NCI-H2196 (cell line): ENCODE measurements at regions not wholly inside any gene's neighbourhood (a gene's known extent, or its start where the extent isn't known, plus 50 kb on each side); places are given as distances from the start of the nearest gene placed in this dataset.
"Not testable (repeated sequence)": the region's sequence is repeated elsewhere in the genome, so short reads cannot be mapped to it uniquely, and the experiment has no call there.

Experiments
- DNase-seq: peaks from one replicate; lab custom pipeline; 2025; ENCODE audit not compliant: unreplicated experiment; lab: John Stamatoyannopoulos, UW

DNA sequence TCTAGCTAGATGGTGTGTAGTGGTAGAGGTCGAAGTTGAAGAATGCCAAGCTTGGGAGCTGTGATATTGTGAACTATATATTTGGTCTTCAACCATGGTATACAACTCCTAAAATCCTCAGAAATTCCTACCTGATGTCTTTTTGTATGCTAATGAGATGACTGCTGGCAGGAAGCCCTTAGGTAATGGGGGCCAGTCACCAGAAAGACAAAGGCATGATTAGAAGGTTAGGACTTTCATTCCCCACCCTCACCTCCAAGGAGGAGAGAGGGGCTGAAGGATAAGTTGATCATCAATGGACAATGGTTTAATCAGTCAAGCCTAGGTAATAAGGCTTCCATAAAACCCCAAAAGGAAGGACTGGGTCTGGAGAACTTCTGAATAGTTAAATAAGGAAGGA is 285.7 kb upstream of the POU5F2 start:
- no peak for DNase-seq

DNA sequence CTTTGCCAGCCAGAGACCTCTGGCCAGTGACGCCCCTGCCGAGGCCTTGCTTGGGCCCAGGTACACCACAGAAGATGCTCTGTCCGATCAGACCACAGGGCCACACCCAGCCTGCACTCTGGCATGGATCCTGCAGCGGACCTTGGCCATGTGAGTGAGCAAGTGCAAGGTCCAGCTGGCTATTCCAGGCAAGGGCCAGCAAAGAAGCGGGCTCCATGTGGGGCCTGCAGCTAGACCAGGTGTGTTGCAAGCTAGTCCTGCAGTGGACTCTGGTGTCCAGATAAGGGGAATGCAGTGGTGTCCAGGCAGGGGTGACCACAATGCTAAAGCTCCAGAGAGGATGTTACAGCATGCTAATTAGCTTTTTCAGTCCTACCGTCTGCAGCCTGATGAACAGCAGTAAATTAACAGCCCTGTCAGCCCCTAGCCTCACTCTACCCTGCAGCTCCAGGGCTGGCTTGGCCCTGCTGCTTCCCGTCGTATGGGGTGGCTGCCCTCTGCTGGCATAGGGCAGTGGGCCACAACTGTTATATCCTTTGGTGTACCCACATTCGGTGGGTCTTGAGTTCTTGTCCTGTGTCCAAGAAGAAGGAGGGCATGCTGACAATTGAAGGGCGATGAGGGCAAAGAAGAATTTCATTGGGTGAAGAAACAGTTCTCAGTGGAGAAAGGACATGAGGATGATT is 284.5 kb upstream of the POU5F2 start:
- no peak for DNase-seq

DNA sequence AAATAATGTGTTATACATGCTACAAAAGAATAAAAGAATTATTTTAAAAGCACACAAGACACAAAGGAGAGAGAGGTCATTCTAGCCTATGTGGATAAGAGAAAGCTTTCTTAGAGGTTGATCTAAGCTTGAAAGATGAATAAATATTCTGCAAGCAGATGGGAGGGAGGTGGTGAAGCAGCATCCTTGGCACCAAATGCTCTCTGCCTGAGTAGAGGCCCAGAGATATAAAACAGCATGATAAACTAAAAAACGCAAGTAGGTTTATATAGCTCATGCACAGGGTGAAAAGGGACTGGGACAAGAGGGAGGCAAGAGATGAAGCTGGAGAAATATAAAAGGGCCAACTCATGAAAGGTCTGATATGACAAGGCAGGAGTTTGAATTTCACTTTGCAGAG is 283.2 kb upstream of the POU5F2 start:
- no peak for DNase-seq

DNA sequence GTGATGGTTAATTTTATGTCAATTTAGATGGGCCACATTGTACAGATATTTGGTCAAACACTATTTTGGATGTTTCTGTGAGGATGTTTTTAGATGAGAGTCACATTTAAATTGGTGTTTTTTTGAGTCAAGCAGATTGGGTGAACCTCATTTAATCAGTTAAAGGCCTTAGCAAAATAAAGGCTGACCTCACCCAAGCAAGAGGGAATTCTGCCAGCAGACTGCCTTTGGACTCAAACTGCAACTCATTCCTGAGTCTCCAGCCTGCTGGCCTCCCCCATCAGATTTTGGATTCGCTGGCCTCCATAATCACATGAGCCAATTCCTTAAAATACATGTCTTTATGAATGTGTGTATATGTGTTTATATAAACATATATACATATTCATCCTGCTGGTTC is 282.7 kb upstream of the POU5F2 start:
- DNase-seq = no peak

DNA sequence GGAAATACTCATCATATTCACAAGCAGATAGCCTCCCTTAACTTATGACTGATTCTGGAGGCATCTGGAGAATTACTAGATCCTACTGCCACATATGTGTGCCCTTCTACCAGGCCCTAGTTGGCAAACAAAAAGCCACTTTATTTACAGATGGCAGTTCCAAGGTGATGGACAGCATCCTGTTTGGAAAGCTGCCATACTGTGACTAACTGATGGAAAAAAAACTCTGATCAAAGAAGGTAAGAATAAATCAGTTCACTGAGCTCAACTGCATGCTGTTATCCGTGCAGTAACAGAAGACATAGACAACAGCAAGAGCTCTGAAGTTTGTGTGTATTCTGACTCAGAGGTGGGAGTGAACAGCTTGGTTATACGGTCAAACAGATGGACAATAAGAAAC is 279.8 kb upstream of the POU5F2 start:
- DNase-seq = peak; percentile 11

DNA sequence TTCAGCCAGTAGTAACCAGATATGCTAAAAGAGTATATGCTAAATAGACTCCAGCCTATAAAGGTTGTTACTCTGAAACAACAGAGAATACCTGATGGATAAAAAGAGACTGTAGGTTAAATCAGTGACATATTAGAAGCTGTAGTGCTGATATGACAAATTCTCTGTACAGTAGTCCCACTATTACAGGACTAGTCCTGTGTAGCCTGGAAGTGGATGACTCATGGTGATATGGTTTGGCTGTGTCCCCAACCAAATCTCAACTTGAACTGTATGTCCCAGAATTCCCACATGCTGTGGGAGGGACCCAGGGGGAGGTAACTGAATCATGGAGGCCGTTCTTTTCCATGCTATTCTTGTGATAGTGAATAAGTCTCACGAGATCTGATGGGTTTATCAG is 276.2 kb upstream of the POU5F2 start:
- DNase-seq = no peak

DNA sequence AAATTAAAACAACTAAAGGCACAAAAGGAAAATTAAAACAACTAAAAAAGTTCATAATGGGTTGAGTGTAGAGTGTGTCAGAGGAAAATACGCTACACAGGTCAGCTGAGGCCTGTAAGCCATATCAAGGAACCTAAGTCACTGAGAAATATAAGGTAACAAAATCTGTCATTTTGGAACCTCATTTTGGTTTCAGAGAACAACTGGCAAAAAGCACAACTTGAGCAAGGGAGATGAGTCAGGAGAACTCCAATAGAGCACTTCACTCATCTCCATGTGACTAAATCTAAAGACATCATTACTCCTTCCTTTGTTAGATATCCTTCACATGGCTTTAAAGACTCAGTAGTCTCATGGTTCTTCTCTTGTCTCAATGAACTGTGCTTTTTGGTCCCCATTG is 269.4 kb upstream of the POU5F2 start:
- DNase-seq = no peak

DNA sequence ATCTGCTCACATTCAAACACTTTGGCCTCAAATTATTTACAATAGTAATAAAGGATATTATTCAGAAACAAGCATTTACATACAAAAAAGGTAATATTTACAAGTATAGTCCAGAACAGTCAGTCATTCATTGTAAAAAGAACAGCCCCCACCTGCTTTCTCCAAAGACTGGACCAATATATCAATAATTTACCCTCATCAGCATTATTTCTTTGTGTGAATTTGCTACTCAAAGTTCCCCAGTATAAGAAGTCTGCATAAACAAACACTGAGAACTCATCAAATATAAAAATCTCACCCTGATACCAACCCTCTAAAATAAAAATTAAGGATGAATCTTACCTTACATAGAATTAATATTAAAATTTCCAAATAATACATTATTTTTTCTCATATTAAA is 267.8 kb upstream of the POU5F2 start:
- no peak for DNase-seq

DNA sequence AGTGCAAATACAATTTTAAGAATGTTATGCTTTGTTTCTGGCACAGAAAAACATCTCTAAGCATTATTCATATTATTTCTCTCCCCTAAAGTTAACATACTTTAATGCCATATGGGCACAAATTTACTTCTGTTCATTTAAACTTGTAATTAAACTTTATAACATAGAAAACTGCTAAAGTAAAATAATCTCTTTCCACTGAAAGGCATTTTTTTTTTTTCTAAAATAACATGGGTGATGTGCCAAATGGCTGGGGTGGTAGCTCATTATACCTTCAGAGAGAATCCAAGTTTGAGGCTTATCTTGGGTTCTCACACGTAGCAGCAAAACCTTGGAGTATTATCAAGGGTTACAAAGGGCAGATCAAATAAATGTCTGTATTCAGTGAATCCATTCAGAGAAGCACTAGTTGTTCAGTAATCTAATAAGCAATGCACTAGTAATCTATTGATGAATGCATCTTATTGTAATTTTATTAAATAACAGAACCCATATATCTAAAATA is 257.6 kb upstream of the POU5F2 start:
- no peak for DNase-seq

DNA sequence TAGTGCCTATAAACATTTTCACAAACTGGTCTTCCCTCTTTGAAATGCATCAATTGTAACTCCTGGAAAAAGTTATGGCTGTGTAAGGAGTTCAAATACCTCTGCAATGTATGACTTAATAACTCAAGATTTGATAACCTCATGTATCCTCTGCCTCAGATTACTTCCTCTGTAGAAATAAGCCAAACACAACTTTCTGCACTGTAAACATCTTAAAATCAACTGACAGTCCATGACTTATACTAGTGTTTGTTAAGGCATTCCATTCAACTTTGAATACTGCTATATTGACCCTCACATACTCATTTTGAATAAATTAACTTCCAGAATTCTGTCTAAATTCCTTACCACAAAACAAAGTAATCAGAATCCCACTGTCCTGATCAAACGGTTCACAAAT is 256.2 kb upstream of the POU5F2 start:
- no peak for DNase-seq

DNA sequence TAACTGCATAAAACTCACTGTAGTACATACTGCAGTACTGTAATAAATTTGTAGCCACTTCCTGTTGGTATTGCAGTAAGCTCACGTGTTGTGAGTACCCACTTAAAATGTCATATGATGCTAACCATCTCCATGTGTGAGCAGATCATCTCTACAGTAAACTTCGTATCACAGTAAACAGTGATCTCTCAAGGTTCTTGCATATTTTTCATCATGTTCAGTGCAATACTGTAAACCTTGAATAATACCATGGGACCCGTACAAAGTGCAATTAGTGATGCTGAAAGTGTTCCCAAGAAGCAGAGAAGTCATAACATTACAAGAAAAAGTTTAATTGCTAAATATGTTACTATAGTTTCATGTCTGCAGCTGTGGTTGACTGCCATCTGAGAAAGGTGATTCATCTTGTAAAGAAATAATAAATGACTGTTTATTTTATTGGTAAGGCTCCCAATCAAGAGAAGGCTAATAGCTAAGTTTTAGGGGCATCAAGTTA is 253.8 kb upstream of the POU5F2 start:
- DNase-seq = no peak

DNA sequence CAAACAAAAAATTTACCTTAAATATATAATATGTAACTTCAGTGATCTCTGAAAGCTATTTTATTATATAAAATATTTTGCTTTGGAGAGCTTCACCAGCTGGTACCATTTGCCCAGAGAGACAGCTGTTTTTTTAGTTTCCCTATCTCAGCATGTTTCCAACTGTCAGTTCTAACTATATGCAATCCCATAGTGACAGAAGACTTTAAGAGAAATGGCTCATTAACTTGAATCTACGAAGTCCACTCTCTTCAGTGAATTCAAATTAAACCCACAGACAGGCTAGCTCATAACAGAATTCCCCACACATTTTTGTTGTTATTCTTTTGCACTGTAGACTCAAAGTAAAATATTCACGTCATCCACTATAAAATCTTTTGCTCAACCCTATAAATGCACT is 251.8 kb upstream of the POU5F2 start:
- no peak for DNase-seq

DNA sequence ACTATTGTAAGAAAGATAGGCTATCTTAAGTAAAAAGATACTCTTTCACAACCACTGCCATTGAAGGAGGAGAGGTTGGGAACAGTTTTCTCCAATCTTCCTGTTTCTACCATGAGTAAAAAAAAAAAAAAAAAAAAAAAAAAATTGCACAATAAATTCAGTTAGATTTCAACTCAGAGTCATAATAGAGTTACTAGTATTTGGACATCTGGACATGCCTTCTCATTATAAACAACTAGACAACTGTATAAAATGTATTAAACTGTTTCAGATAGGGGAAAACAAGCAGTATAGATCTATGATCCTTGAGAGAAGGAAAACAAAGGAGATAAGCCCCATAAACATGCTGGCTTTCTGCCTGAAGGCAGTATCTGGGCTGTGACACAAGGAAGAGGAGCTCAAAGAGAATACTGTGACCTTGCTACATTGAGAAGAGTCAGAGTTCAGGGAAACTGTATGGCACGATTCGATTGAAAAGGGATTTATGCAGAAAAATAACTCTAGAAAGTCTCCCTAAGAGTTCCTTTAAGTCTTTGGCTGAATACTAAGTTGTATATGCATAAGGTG is 249.2 kb upstream of the POU5F2 start:
- no peak for DNase-seq

DNA sequence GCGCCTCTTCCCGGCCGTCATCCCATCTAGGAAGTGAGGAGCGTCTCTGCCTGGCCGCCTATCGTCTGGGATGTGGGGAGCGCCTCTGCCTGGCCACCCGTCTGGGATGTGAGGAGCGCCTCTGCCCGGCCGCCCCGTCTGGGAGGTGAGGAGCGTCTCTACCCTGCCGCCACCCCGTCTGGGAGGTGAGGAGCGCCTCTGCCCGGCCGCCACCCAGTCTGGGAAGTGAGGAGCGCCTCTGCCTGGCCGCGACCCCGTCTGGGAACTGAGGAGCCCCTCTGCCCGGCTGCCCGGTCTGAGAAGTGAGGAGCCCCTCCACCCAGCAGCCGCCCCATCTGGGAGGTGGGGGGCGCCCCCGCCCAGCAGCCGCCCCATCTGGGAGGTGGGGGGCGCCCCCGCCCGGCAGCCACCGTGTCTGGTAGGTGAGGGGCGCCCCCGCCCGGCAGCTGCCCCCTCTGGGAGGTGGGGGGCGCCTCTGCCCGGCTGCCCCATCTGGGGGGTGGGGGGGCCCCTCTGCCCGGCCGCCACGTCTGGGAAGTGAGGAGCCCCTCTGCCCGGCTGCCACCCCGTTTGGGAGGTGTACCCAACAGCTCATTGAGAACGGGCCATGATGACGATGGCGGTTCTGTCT is 244.7 kb upstream of the POU5F2 start:
- not testable (repeated sequence) for DNase-seq

DNA sequence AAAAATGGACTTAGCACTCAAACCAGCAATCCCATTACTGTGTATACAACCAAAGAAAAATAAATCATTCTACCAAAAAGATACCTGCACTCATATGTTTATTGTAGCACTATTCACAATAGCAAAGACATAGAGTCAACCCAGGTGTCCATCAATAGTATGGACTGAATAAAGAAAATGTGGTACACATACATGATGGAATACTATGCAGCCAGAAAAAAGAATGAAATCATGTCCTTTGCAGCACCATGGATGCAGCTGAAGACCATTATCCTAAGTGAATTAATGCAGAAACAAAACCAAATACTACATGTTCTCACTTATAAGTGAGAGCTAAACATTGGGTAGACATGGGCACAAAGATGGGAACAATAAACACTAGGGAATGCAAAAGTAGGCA is 236.8 kb upstream of the POU5F2 start:
- no peak for DNase-seq

DNA sequence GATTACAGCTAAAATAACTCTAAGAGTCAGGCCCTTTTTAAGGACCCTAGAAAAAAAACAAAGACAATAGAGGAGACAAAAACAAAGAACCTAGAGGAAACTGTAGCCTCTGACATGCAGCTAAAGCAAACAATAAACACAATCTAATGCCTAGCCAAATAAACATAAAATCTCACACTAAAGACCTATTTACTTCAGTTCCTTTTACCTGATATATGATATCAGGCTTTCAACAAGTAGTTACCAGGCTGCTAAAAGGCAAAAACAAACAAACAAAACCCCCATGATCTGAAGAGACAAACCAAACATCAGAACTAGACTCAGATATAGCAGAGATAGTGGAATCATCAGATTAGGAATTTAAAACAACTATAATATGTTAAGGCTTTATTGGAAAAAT is 226.5 kb upstream of the POU5F2 start:
- DNase-seq = peak; percentile 27

DNA sequence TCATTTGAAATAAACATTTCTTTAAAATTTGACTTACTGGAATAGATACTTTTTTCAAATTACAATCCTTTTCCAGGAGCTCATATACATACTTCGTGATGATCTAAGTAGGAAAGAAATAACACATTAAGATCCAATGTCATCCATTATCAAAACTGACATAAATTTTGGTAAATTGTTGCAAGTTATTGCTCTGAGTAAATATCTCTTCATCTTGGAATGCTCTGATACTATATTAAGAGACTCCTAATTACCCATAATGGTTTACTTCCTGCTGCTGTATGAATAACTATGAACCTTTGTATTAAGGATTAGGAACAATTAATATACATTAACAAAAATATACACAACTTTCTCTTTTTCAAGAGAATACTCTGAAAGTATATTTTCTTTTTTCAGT is 223.0 kb upstream of the POU5F2 start:
- no peak for DNase-seq

DNA sequence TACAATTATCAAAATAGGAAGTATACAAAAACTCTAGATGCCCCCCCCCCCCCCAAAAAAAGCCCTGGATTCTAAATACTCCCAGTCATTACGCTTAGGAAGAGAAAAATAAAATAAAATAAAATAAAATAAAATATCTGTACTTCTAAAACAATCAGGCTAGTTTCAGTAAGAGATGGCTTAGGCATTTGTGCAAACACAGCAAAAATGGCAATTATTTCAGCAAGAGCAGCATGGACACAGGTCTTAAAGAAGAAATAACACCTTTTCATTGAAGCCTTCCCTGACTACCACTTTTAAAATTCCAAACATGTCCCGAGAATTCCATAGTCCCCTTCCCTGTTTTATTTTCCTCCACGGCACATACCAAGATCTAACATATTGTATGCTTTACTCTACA is 218.6 kb upstream of the POU5F2 start:
- no peak for DNase-seq

DNA sequence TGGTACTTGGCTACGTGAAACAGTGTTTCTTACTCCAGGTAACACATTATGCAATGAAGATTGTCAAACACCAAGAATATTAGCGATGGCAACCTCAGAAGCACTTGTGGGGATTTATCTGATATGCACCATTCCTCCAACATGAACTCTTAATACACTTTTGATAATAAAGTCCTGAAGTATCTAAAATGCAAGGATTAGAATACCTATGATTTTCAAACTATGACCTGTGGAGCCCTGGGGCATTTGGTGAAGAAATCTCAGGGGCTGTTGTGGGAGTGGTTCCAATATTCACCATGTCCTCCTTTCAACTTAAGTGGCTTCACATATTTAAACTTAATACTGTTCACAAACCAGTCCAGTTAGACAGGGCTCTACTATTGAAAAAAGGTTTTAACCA is 214.6 kb upstream of the POU5F2 start:
- DNase-seq = no peak

DNA sequence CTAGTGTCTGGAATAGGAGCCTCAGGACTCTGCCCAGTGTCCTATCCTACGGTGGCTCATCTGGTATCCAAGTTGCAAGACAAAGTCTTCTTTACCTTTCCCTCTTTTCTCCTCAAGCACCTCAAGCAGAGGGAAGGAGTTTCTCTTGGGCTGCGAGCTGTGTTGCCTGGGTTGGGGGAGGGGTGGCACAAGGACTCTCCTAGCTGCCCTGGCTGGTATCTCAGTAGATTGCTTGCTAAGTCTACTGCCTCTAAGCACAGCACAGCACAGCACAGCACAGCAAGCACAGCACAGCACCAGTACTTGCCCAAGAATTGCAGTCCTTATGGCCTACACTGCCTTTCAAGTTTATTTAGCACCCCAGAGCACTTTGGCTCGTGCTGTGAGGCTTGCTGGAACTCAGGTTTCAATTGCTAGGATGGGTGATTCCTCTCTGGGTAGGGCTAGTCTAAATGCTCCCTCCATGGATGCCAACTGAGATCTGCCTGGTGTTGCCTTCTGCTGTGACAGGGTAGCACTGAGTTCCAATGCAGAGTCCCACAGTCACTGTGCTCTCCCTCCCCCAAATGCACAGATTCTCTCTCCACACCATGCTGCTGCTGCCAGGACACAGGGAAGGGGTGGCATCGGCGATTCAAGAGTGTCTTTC is 213.1 kb upstream of the POU5F2 start:
- no peak for DNase-seq

DNA sequence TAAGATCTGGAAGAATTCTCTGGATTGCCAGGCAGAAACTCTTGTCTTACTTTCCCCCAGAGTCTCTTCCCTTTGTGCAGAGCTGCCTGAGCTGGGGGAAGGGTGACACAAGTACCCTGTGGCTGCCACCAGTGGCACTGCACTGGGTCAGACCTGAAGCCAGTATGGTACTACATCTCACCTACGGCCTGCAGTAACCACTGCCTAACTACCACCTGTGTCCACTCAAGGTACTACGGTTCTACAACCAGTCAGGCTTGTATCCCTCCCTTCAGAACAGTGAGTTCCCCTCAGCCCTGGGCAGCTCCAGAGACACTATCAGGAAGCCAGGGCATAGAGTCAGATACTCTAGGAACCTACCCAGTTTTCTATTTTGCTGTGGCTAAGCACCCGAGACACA is 212.0 kb upstream of the POU5F2 start:
- no peak for DNase-seq

DNA sequence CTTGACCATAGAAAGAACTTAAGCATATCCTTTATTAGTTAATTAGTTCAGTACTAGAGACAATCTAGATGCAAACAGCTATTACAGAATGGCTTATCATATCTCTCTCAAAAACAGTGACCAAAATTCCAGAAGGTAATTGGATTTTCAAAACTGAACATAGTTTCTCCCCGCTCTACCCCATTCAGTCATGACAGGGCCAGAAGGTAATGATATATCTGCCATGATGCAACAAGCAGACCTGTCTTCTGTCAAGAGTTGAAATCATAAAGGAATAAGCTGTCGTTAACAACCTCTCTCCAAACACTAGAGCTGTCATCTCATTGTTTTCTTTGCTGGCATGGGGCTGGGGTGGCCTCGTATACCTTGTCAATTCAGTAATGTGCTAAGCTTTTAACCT is 200.5 kb upstream of the POU5F2 start:
- no peak for DNase-seq
